GM23248 (cell line): ENCODE measurements at regions not wholly inside any gene's neighbourhood (a gene's known extent, or its start where the extent isn't known, plus 50 kb on each side); places are given as distances from the start of the nearest gene placed in this dataset.

Experiments used
- DNase-seq: peaks from one replicate; pipeline ENCODE4 v3.0.0-alpha.2; 2015
- H2AFZ ChIP-seq: fragments of 200-600 bp; sonication (generic); 2 replicates; pipeline ENCODE4 v1.6.1; 2016; ENCODE audit warnings: antibody characterized with exemption
- H3F3A ChIP-seq: fragments of 200-600 bp; sonication (generic); 2 replicates; pipeline ENCODE4 v1.6.1; 2016; ENCODE audit warnings: mild to moderate bottlenecking, antibody characterized with exemption, mixed run types; ENCODE audit not compliant: insufficient read depth
- H3K27ac ChIP-seq: fragments of 200-600 bp; sonication (generic); 2 replicates; pipeline ENCODE4 v1.5.1; 2016; ENCODE audit warnings: mild to moderate bottlenecking
- H3K27me3 ChIP-seq: fragments of 200-600 bp; sonication (generic); replicated peaks from 2 replicates; pipeline ENCODE4 v1.6.1; 2016; ENCODE audit warnings: mild to moderate bottlenecking; ENCODE audit not compliant: insufficient read depth
- H3K36me3 ChIP-seq: fragments of 200-600 bp; sonication (generic); 2 replicates; pipeline ENCODE4 v1.6.1; 2016; ENCODE audit warnings: low read depth, mild to moderate bottlenecking
- H3K4me1 ChIP-seq: fragments of 200-600 bp; sonication (generic); 2 replicates; pipeline ENCODE4 v1.6.1; 2016; ENCODE audit warnings: mild to moderate bottlenecking; ENCODE audit not compliant: insufficient read depth
- H3K4me2 ChIP-seq: fragments of 200-600 bp; sonication (generic); one replicate; pipeline ENCODE4 v1.6.1; 2016; ENCODE audit warnings: mild to moderate bottlenecking; ENCODE audit not compliant: unreplicated experiment
- H3K4me3 ChIP-seq: fragments of 200-600 bp; sonication (generic); 2 replicates; pipeline ENCODE4 v1.5.1; 2016; ENCODE audit warnings: mild to moderate bottlenecking
- H3K79me2 ChIP-seq: fragments of 200-600 bp; sonication (generic); 2 replicates; pipeline ENCODE4 v1.6.1; 2016; ENCODE audit warnings: mild to moderate bottlenecking; ENCODE audit not compliant: insufficient read depth
- H3K9ac ChIP-seq: fragments of 200-600 bp; sonication (generic); 2 replicates; pipeline ENCODE4 v1.6.1; 2016; ENCODE audit warnings: mild to moderate bottlenecking
- H3K9me2 ChIP-seq: fragments of 200-600 bp; sonication (generic); 2 replicates; pipeline ENCODE4 v1.6.1; 2016; ENCODE audit warnings: mixed run types, mild to moderate bottlenecking, moderate library complexity; ENCODE audit not compliant: insufficient read depth
- H3K9me3 ChIP-seq: fragments of 200-600 bp; sonication (generic); one replicate; pipeline ENCODE4 v1.6.1; 2017; ENCODE audit warnings: low read depth
- H4K20me1 ChIP-seq: fragments of 200-600 bp; sonication (generic); 2 replicates; pipeline ENCODE4 v1.6.0; 2016; ENCODE audit not compliant: insufficient read depth
- EZH2 ChIP-seq: fragments of 200-600 bp; sonication (generic); IDR thresholded peaks from 2 replicates; pipeline ENCODE4 v1.6.1; 2018; ENCODE audit warnings: antibody characterized with exemption, mild to moderate bottlenecking; ENCODE audit not compliant: insufficient read depth, poor library complexity, severe bottlenecking
- EZH2phosphoT487 ChIP-seq: fragments of 200-600 bp; sonication (generic); IDR thresholded peaks from 2 replicates; pipeline ENCODE4 v1.6.1; 2018; ENCODE audit warnings: antibody characterized with exemption, moderate library complexity, mild to moderate bottlenecking, low read depth; ENCODE audit not compliant: insufficient read depth
- WGBS, 2 experiments: methylation state at CpG; one replicate each; pipeline ENCODE4 v1.1.6; 2015 to 2017; ENCODE audit warnings: low lambda C conversion rate in 2 of 2, low coverage in 1 of 2; ENCODE audit errors: missing lambda C conversion rate in 2 of 2; 5-methylcytosine and 5-hydroxymethylcytosine counted together
- in situ Hi-C: fragments of 300-500 bp; cut with MboI; formaldehyde crosslinking; loops from 2 replicates; pipeline ENCODE4 v1.15.0; 2020

- H3K4me1 ChIP-seq, result no peaks in the 10 kb centered on the region
- H3K4me2 ChIP-seq, result no peak overlapping the region
- H3K9ac ChIP-seq, result no peak overlapping the region
- H4K20me1 ChIP-seq, result no peaks in the 10 kb centered on the region
- H3K9me3 ChIP-seq, result no peaks in the 10 kb centered on the region
- no peaks in the 10 kb centered on the region for H3K27me3 ChIP-seq
- H3K27ac ChIP-seq, result no peak overlapping the region
- H3K79me2 ChIP-seq, result no peaks in the 10 kb centered on the region
- 14 to 30% methylated on average over 2 of the region's 2 CpGs for WGBS, 2 experiments
- TF ChIP-seq EZH2phosphoT487 (no peak), EZH2 (no peak)
- H3K36me3 ChIP-seq, result no peaks in the 10 kb centered on the region
- H3K4me3 ChIP-seq, result no peak overlapping the region
- no peaks in the 10 kb centered on the region for H3K9me2 ChIP-seq
- in situ Hi-C loops, result loop anchor here (25.0 kb wide), 1 partner anchor 758 kb away; no protein-coding TSS in a partner anchor
- H2AFZ ChIP-seq, result no peak overlapping the region
- H3F3A ChIP-seq, result no peaks in the 10 kb centered on the region
- DNase-seq, result no peak
Measured at GRCh38 chrX:42544883-42545282, 233.1 kb downstream of the PPP1R2C start.

GRCh38 chrX:42541554-42541953, 236.4 kb downstream of the PPP1R2C start:
- in situ Hi-C loops, result loop anchor here (25.0 kb wide), 1 partner anchor 754 kb away; no protein-coding TSS in a partner anchor

GRCh38 chrX:42540146-42540545, 237.8 kb downstream of the PPP1R2C start:
- Histone ChIP-seq H4K20me1 (no peaks in the 10 kb centered on the region), H3K9me3 (no peaks in the 10 kb centered on the region), H3F3A (no peaks in the 10 kb centered on the region), H3K27ac (no peak overlapping the region), H3K79me2 (no peaks in the 10 kb centered on the region), H3K9me2 (no peaks in the 10 kb centered on the region), H3K4me2 (no peak overlapping the region), H3K36me3 (no peaks in the 10 kb centered on the region), H3K4me3 (no peak overlapping the region), H3K27me3 (no peaks in the 10 kb centered on the region), H3K9ac (no peak overlapping the region), H2AFZ (no peak overlapping the region), H3K4me1 (no peaks in the 10 kb centered on the region)
- TF ChIP-seq EZH2phosphoT487 (no peak), EZH2 (no peak)
- in situ Hi-C loops, result loop anchor here (25.0 kb wide), 1 partner anchor 753 kb away; no protein-coding TSS in a partner anchor
- DNase-seq, result no peak

More at GRCh38 chrX:42541554-42541953, 236.4 kb downstream of the PPP1R2C start:
- H4K20me1 ChIP-seq, result no peaks in the 10 kb centered on the region
- H3K27me3 ChIP-seq, result no peaks in the 10 kb centered on the region
- H2AFZ ChIP-seq, result no peak overlapping the region
- H3K9ac ChIP-seq, result no peak overlapping the region
- H3K4me2 ChIP-seq, result no peak overlapping the region
- H3K27ac ChIP-seq, result no peak overlapping the region
- no peaks in the 10 kb centered on the region for H3K36me3 ChIP-seq
- H3K4me3 ChIP-seq, result no peak overlapping the region
- no peak for TF ChIP-seq EZH2phosphoT487
- no peak for TF ChIP-seq EZH2
- no peaks in the 10 kb centered on the region for H3K79me2 ChIP-seq
- H3K9me3 ChIP-seq, result no peaks in the 10 kb centered on the region
- H3F3A ChIP-seq, result no peaks in the 10 kb centered on the region
- no peak for DNase-seq
- no peaks in the 10 kb centered on the region for H3K4me1 ChIP-seq
- no peaks in the 10 kb centered on the region for H3K9me2 ChIP-seq

- DNase-seq, result no peak
- Histone ChIP-seq H3K27ac (no peak overlapping the region), H3K4me1 (no peaks in the 10 kb centered on the region), H4K20me1 (no peaks in the 10 kb centered on the region), H3K9ac (no peak overlapping the region), H3K27me3 (no peaks in the 10 kb centered on the region), H2AFZ (no peak overlapping the region), H3F3A (no peaks in the 10 kb centered on the region), H3K79me2 (no peaks in the 10 kb centered on the region), H3K9me2 (no peaks in the 10 kb centered on the region), H3K4me3 (no peak overlapping the region), H3K4me2 (no peak overlapping the region), H3K9me3 (no peaks in the 10 kb centered on the region), H3K36me3 (no peaks in the 10 kb centered on the region)
- WGBS, 2 experiments, result 30 to 52% methylated on average over 2 of the region's 2 CpGs
- TF ChIP-seq EZH2phosphoT487, result no peak
- no peak for TF ChIP-seq EZH2
- in situ Hi-C loops, result loop anchor here (25.0 kb wide), 1 partner anchor 751 kb away; no protein-coding TSS in a partner anchor
Measured at GRCh38 chrX:42538405-42538804, 239.6 kb downstream of the PPP1R2C start.

GRCh38 chrX:42536286-42536685, 241.7 kb downstream of the PPP1R2C start:
- Histone ChIP-seq H3K9ac (no peak overlapping the region), H4K20me1 (no peaks in the 10 kb centered on the region), H3K27ac (no peak overlapping the region), H3K9me2 (no peaks in the 10 kb centered on the region), H3K4me2 (no peak overlapping the region), H3K9me3 (no peaks in the 10 kb centered on the region), H3K79me2 (no peaks in the 10 kb centered on the region), H3K27me3 (no peaks in the 10 kb centered on the region), H3K36me3 (no peaks in the 10 kb centered on the region), H3K4me3 (no peak overlapping the region), H3K4me1 (no peaks in the 10 kb centered on the region), H3F3A (no peaks in the 10 kb centered on the region), H2AFZ (no peak overlapping the region)
- no peak for DNase-seq
- in situ Hi-C loops, result loop anchor here (25.0 kb wide), 1 partner anchor 749 kb away; no protein-coding TSS in a partner anchor
- 0 to 3% methylated on average over 3 of the region's 3 CpGs for WGBS, 2 experiments
- TF ChIP-seq EZH2phosphoT487 (no peak), EZH2 (no peak)
